HG02885 (cell line): ENCODE measurements at regions not wholly inside any gene's neighbourhood (a gene's known extent, or its start where the extent isn't known, plus 50 kb on each side); places are given as distances from the start of the nearest gene placed in this dataset.
"Not testable (repeated sequence)": the region's sequence is repeated elsewhere in the genome, so short reads cannot be mapped to it uniquely, and the experiment has no call there.

Experiments used
- ATAC-seq: cut with Tn5 transposase; IDR thresholded peaks from one replicate; pipeline ENCODE4 v1.9.1; 2021; ENCODE audit warnings: mild to moderate bottlenecking; ENCODE audit not compliant: unreplicated experiment, poor library complexity

DNA sequence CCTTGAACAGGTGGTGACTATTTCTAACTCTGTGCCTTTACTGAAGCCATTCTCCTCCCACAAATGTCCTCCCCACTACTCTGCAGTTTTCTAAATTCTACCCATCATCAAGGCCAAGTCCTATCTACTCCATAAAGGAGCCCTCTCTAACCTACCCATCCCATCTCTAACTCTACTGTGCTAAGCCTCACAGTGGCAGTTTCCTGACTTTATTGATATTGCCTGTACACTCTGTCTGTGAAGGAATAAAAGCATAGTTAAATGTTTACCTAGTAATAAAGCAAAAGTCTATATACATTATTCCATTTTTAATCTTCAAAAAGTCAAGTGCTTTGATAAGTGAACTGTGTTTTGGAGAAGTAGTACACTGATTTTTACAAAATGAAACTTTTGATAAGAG is 178.4 kb upstream of the HMCN1 start:
- no peak for ATAC-seq

DNA sequence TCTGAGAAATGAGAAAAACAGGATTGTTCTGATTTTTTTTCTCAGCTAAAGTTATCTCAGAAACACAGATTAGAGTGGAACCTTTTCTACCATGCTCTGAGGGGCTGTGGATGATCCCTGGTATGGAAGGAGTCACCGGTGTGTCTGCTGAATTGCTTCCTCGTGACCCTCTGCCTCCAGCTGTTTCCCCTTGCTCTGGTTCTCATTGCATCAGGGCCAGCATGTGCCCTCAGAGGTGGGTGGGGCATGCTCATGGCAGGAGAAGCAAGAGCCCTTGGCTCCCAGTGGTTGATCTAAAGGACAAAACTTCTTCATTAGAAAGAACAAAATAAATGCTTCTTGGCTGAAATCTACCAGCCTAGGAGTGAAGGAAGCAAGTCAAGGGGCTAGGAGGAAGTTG is 183.2 kb upstream of the HMCN1 start:
- ATAC-seq, result no peak

DNA sequence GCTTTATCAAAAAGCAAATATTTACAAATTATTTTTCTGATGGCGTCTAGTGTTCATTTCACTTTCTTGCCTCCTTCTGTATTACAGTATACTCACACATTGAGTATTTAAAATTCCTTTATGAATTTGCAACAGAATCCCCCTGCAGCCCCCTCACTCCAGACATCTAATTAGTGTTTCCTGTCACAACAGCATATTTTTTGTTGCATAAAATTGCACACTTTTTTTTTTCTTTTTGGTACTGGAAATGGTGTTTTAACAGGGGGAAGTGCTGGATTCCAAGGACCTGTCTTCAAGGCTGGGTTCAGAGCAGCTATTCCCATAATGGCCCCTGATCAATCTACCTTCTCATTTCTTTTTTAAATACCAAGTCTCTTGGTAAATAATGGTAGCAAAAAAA is 184.3 kb upstream of the HMCN1 start:
- no peak for ATAC-seq

DNA sequence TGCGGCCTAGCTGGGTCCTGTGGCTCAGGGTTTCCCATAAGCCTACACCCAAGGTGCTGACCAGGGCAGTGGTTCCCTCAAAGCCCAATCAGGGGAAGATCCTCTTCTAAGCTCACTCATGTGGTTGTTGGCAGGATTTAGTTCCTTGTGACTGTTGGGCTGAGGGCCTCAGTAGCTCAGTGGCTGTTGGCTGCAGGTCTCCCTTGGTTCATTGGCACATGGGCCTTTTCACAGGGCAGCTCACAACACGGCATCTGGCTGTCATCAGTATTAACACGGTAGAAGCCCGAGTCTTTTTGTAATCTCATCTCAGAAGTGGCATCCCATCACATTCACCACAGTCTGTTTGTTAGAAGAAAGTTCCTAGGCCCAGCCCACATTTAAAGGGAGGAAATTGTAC is 188.2 kb upstream of the HMCN1 start:
- no peak for ATAC-seq

DNA sequence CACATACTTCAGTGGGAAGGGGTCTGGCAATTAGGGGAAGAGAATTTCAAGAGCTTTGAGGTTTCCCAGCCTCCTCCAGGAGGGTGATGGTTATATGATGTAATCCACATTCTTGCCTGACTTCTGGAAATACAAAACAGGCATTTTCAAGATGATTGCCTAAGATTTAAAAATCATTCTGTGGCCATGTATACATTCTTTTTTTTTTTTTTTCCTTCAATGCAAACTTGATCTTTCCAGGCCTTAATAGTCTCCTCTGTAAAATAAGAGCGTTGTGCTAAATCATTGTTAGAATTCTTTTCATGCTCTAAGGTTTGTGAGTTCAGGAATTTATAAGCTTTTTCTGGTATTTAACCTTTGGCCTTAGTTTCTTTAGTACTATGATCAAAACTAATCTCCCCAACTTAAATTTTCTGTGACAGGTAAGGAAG is 192.3 kb upstream of the HMCN1 start:
- no peak for ATAC-seq

DNA sequence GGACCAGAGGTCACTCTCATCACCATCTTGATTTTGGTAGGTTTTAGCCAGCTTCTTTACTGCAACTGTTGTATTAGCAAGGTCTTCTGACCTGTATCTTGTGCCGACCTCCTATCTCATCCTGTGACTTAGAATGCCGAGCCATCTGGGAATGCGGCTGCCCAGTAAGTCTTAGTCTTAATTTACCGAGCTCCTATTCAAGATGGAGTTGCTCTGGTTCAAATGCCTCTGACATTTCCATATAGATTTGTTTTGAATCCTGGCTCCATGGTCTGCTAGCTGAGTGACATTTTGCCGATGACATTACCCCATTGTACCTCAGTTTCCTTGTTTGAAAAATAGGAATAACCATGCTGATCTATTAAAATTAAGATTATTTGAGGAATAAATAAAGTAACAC is 193.9 kb upstream of the HMCN1 start:
- ATAC-seq, result no peak

DNA sequence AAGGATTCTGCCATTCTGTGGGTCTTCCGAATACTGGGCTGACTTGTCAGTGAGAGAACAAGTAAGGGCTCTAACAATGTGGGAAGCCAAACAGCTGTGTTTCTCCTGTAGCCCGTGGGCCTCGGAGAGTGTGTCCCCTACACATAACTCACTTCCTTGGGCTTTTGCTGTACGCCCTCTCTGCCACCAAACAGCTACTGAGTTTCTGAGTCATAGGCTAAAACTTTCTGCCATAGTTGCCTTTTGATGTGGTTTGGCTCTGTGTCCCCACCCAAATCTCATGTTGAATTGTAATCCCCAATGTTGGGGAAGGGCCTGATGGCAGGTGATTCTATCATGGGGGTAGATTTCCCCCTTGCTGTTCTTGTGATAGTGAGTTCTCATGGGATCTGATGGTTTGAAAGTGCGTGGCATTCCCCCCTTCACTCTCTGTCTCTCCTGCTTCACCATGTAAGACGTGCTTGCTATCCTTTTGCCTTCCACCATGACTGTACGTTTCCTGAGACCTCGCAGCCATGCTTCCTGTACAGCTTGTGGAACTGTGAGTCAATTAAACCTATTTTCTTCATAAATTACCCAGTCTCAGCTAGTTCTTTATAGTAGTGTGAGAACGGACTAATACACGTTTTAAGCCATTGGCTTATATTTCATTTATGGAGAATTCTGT is 194.8 kb upstream of the HMCN1 start:
- no peak for ATAC-seq

DNA sequence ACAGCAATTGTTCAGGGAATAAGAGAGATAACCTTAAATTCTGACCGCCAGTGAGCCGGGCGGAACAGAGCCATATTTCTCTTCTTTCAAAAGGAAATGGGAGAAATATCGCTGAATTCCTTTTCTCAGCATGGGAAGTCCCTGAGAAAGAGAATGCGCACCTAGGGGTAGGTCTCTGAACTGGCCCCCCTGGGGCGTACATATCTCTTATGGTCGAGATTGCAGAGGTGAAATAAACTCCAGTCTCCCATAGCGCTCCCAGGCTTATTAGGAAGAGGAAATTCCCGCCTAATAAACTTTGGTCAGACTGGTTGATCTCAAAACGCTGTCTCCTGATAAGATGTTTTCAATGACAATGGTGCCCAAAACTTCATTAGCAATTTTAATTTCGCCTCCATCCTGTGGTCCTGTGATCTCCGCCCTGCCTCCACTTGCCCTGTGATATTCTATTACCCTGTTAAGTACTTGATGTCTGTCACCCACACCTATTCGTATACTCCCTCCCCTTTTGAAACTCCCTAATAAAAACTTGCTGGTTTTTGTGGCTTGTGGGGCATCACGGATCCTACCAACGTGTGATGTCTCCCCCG is 195.8 kb upstream of the HMCN1 start:
- not testable (repeated sequence) for ATAC-seq

DNA sequence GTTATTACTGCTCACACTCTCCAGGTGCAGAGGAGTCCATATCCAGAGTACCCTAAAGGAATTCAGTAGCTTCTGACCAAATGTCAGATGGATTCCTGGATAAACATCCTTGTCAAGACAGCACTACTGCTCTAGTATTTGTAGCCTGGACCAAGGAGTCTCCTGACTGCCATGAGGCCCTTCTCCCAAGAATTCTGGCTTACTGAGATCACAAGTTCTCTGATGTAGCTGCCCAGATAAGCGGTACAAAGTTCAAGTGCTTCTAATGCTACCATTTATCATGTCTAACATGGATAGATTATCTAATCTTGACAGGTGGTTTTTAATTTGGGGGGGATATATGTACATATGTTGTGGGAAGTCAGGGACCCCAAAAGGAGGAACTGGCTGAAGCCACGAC is 196.6 kb upstream of the HMCN1 start:
- no peak for ATAC-seq

DNA sequence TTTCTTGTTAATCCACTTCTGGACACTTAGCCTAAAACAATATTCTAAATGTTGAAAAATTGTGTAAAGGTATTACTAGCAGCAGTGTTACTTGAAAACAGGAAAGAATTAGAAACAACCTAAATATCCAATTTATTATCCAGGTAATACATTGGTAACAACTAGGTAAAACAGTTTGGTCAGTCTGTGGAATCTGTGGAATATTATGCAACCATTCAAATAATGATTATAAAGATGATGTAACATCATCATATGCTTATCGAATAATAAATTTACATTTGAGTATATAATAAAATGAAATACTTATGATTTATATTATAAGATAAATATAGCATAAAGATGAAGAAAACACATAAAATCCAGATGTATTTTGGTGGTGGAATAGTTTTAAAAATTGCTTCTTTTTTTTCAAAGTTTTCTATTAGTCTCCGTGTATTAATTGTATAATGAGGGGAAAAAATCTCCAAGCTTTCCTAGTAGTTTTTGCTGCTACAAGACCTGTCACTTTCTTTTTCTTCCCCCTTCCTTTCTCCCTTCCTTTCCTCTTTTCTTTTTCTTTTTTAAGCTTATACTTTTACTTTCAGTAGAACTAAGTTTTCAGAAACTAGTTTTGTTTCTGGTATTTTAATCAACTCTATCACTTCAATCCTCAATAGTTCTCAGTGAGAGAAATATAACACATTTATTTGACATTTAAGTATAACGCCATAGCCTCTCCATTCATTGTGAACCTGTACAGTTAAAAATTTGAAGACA is 197.8 kb upstream of the HMCN1 start:
- ATAC-seq, result no peak

DNA sequence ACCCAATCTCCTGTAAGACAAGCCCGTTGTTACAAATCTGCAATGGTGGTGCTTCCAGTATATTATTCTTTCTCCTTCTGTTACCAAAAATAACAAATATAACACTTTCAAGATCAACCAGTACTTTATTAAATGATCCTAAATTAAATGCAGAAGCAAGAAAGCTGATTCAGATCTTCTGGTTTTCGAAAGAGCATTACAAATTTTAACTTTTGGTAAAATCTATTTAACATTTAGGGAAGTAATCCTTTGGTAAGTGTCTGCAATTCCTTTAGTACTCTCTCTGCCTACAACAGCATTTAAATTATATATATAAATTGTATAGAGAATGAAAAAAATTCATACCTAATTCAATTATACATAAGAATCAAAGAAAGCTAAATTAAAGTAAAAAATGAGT is 198.6 kb upstream of the HMCN1 start:
- ATAC-seq, result no peak

DNA sequence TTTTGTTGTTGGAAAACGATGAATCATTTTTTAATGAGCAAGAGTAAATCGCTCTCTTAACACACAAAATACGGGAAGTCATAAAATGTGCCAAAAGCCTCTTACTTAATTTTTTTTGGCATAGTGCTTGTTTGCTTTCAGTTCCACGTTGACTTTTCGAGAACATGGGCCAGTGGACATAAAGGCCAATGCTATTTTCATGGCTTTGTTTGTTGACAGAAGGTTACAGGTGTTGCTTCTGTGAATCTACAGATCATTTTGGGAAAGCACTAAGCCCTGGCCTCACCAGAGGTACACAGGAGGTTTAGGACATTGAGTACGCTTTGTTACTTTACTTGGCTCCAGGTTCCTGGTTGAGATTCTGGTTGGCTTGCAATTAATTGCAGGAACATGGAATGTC is 199.4 kb upstream of the HMCN1 start:
- ATAC-seq, result no peak

DNA sequence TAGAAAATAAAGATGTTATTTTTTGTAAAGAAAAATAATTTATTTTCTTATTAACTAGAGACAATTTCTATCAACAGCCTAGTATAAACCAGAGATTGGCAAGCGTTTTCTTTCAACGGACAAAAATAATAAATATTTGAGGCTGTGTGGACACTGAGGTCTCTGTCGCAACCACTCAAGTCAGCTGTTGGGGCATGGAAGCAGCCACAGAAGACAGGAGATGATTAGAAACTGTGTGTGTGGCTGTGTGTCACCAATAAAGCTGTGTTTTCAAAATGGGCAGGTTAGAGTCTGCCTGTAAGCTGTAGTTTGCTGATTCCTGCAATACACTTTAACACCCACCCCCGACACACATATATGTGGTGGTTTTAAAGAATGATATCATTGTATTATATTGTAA is 200.6 kb upstream of the HMCN1 start:
- no peak for ATAC-seq

DNA sequence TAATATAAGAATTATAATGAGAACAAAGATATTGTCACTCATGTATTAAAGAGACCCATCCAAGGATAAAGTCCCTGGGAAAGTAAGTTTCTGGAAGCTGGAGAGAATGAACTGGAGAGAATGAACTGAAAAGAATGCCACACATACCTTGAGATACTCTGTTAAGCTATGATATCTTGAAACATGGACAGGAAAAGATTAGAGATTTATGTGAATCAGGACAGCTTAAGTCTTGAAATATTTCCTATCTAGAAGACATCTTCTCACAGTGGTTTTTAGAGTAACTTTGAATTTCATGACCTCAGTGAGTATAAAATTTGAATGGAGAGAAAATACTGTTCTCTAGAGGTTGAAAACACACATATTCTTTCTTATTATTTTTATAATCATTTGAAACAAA is 201.3 kb upstream of the HMCN1 start:
- ATAC-seq, result no peak

DNA sequence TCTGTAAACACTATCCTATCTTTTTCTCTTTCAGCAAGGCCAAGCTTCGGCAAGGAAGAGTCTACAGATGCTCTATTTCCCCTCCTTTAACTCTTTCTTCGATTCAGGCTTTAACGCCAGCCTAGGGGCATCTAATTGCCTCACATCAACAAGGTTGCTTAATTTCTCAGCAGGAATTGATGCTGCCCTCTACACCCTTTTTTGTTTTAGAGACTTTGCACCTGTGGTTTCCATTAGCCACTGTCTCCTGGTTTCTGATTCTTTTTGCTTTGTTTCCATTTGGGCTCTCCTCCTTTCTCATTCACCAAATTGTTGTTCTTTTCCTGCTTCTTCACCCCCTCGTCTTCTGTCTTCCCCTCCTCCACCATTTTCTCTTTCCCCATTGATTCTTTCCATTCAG is 202.4 kb upstream of the HMCN1 start:
- no peak for ATAC-seq

DNA sequence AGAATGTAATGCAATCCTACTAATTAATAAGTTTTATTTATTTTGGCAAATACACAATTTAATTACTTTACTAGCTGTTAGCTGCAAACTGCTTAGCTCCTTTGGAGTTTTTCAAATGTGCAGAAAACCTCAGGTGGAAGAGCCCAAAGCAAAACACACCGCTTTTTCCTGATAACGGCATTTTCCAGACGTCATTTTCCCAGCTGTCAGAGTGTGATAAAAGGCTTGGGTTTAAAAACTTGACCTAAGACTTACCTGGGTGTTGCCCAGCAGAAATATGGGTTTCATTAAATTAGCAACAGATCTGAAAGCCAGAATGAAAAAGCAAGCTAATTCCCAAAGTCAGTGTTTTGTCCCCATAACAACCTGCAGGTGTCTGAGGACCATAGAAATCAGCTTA is 204.0 kb upstream of the HMCN1 start:
- ATAC-seq, result no peak

DNA sequence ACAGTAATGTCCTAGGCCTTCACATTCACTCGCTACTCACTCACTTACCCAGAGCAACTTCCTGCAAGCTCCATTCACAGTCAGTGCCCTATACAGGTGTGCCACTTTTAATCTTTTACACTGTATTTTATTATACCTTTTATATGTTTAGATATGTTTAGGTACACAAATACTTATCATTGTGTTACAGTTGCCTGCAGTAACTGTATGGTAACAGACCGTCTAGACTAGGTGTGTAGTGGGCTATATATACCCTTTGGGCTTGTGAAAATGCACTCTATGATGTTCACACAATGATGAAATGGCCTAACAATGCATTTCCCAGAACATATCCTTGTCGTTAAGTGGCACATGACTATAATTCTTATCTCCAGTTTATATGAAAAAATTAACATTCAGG is 204.5 kb upstream of the HMCN1 start:
- no peak for ATAC-seq

DNA sequence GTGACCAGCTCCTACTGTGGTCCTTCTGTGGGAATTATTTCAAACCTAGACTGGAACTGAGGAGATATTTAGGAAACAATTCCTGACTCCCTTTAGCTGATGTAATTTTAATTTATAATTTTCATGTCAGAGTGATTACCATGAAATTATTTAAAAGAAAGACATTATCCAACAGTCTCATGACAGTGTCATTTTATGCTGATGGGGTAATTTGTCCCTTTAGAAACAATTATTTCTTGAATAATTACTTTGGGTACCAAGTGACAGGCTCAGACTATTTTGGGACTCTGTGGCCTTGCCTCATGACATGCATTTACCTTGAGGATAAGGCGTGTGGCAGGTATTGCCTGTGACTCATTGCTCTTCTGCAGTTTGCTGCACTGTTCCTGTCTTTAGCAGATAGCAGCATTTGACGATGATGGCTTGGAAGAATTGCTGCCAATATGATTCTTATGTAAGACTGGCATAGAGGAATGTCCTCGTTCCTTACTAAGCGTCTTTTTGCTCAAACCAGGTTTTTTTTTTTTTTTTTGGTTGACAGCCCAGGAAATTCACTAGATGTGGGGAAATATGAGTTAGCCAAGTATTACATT is 206.0 kb upstream of the HMCN1 start:
- ATAC-seq, result no peak

DNA sequence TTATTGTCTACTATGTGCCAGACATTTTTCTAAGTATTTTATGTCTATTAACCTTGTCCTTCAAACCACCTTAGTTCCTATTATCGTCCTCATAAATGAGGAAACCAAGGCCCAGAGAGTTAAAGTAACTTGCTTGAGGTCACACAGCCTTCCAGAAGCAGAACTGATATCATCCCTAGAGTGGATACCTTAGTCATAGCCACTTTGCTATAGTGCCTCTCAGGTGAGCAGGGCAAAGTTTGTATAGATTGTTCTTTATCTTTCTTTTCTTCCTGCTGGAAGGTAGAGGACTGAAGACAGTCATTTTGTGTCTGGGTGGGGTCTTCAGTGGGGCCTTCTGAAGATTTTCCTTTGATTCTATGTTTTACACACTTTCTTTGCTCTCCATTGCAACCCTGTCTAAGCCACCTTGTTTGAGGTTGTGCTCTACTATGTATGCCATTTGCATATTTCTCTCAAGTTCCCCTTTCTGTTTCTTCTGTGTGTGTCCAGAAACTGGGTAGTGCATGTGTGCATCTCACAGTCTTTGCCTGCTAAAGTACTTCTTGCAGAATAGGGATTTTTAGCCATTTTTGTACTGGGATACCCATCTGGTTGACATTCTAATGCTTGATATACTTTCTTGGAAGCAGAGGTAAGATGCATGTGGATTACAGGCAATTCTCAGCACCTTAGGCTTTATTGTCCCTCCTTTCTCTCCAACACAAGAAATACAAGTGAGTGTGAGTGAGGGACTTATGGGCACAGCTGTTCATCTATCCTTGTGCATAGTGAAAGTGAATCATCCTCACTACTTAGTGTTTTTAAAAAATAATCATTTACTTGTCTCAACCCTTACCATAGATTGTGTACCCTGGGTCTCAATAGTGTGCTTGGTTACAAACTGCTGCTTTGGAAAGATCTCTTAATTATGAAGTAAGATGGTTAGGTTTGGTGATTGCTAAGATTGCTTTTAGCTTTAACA is 207.6 kb upstream of the HMCN1 start:
- ATAC-seq, result peak; percentile 100

DNA sequence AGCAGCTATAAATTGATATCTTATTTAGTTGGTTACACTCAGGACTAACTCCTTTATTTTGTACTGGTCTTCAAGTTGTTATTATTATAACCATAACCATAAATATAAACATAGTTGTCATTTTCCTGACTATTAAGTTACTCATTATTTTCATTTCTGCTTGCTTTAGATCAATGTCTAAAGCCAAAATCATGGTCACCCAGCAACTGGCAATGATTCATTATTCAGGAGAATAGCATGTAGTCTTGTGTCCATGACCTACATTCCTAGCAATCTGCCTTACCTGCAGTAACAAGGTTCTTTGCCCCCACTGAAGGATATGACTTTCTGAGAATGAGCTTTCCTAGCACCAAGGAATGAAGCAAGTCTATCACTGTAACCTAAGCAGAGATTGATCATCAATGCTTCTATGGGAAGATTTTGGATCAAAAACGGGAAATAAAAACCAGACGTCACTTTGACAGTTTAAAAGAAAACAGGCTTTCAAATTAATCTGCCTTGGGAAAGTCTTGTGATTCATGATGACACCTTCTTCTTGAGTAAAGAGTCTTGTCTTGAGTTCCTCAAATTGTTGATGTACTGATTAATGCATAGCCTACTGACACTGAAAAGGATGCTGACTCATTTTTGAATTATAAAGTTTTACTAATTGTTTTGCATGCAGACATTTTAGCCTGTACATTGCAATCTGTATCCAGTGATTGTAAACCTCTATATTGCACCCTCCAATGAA is 203.3 kb upstream of the IVNS1ABP start:
- no peak for ATAC-seq
